ENCODE measurements at regions not wholly inside any gene's neighbourhood (a gene's known extent, or its start where the extent isn't known, plus 50 kb on each side); places are given as distances from the start of the nearest gene placed in this dataset.

GRCh38 chrX:15114743-15115566 lies 154.9 kb downstream of the ASB9 start:
- H3K4me3 ChIP-seq, result no peak overlapping the region
- H3K27ac ChIP-seq, result no peak overlapping the region
- intact Hi-C loops (cut with DNase I), result no loop called here
- ATAC-seq (no peak), DNase-seq (no peak)
- WGBS (ENCODE audit: insufficient coverage, low coverage, low lambda C conversion rate, missing lambda C conversion rate), result 35% methylated on average over 8 of the region's 8 CpGs
- no peak for TF ChIP-seq CTCF (IDR thresholded peaks at IDR 0.05)
- no peak for TF ChIP-seq POLR2A (IDR thresholded peaks at IDR 0.05)
- no peaks in the 10 kb centered on the region for H3K27me3 ChIP-seq
- no peaks in the 10 kb centered on the region for H3K36me3 ChIP-seq
- H3K9me3 ChIP-seq, result no peaks in the 10 kb centered on the region
- H3K4me1 ChIP-seq, result no peaks in the 10 kb centered on the region

DNA sequence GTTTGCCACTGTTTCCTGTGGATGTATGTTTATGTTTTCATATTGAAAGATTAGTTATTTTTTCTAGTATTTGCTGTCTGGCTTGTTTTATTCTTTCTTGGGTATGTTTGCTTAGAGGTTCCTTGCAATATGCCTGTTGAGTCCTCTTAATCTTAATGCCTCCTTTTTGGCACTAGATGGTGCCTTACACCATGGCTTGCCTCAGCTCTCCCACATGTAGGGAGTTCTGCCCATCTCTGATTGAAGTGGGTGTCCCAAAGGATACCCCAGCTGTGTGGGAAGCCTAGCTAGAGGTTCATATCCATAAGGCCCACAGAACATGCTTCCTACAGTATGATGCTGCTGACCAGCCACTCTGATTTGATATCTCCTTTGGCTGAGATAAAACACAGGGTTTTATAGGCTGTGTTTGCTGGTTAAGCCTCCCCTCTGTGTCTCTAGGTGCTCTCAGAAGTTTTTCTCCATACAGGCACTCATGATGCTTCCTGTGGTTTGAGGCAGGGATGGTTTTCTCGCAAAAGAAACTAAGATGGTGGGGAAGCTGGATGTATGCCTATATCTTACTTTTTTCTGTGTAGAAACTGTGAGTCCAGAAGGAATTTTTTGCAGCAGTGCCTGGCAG lies 162.4 kb downstream of the ASB9 start:
- Histone ChIP-seq H3K4me1 (no peaks in the 10 kb centered on the region), H3K27me3 (no peaks in the 10 kb centered on the region), H3K4me3 (no peak overlapping the region), H3K9me3 (no peaks in the 10 kb centered on the region), H3K36me3 (no peaks in the 10 kb centered on the region), H3K27ac (no peak overlapping the region)
- TF ChIP-seq CTCF (IDR thresholded peaks at IDR 0.05) (no peak), POLR2A (IDR thresholded peaks at IDR 0.05) (no peak)
- intact Hi-C loops (cut with DNase I), result no loop called here
- DNase-seq, result no peak
- ATAC-seq, result no peak
- WGBS (ENCODE audit: insufficient coverage, low coverage, low lambda C conversion rate, missing lambda C conversion rate), result 58% methylated on average over 1 of the region's 1 CpG

GRCh38 chrX:15098505-15098904 lies 171.4 kb downstream of the ASB9 start:
- no peaks in the 10 kb centered on the region for H3K36me3 ChIP-seq
- no peak overlapping the region for H3K27ac ChIP-seq
- WGBS (ENCODE audit: insufficient coverage, low coverage, low lambda C conversion rate, missing lambda C conversion rate), result 38% methylated on average over 2 of the region's 2 CpGs
- no peaks in the 10 kb centered on the region for H3K27me3 ChIP-seq
- H3K4me1 ChIP-seq, result no peaks in the 10 kb centered on the region
- no peaks in the 10 kb centered on the region for H3K9me3 ChIP-seq
- no peak for TF ChIP-seq POLR2A (IDR thresholded peaks at IDR 0.05)
- TF ChIP-seq CTCF (IDR thresholded peaks at IDR 0.05), result no peak
- no peak for ATAC-seq
- intact Hi-C loops (cut with DNase I), result no loop called here
- no peak for DNase-seq
- no peak overlapping the region for H3K4me3 ChIP-seq

GRCh38 chrX:15087747-15088146 lies 182.1 kb downstream of the ASB9 start:
- Histone ChIP-seq H3K4me3 (no peak overlapping the region), H3K27ac (no peak overlapping the region), H3K9me3 (no peaks in the 10 kb centered on the region), H3K4me1 (no peaks in the 10 kb centered on the region), H3K36me3 (no peaks in the 10 kb centered on the region), H3K27me3 (no peaks in the 10 kb centered on the region)
- no peak for ATAC-seq
- TF ChIP-seq POLR2A (IDR thresholded peaks at IDR 0.05), result no peak
- TF ChIP-seq CTCF (IDR thresholded peaks at IDR 0.05), result no peak
- 39% methylated on average over 5 of the region's 5 CpGs for WGBS (ENCODE audit: insufficient coverage, low coverage, low lambda C conversion rate, missing lambda C conversion rate)
- intact Hi-C loops (cut with DNase I), result no loop called here
- DNase-seq, result no peak

All from right lobe of liver (tissue), 6 donors.